PC-9 (cell line): ENCODE measurements at regions not wholly inside any gene's neighbourhood (a gene's known extent, or its start where the extent isn't known, plus 50 kb on each side); places are given as distances from the start of the nearest gene placed in this dataset.

ENCODE experiments used
- BruUV-seq: library from RNA; stranded (reverse); fragments of 400-500 nt; replicated peaks from 2 replicates; lab custom pipeline; 2021; lab: Mats Ljungman, UMichigan
- CTCF ChIA-PET: fragments of 300-600 bp; sonication (Branson Sonifier 250); formaldehyde crosslinking; loops from one replicate; lab custom pipeline; 2022; ENCODE audit warnings: antibody characterized with exemption; lab: Charles Lee
- POLR2A ChIA-PET: fragments of 300-600 bp; sonication (Branson Sonifier 250); formaldehyde crosslinking; loops from one replicate; lab custom pipeline; 2022; ENCODE audit warnings: antibody characterized with exemption; ENCODE audit not compliant: unreplicated experiment; lab: Charles Lee
- DNase-seq, 2 experiments: peaks; one replicate each; pipeline versions ENCODE4 v3.0.0 to v3.0.0-alpha.2; 2015 to 2022; ENCODE audit warnings: mixed read lengths in 1 of 2
- H2AFZ ChIP-seq: fragments of 200-600 bp; sonication (generic); 2 replicates; pipeline ENCODE4 v1.8.1; 2017; ENCODE audit warnings: antibody characterized with exemption
- H3F3A ChIP-seq: fragments of 200-600 bp; sonication (generic); 2 replicates; pipeline ENCODE4 v1.8.1; 2017; ENCODE audit warnings: antibody characterized with exemption, mild to moderate bottlenecking, low read depth; ENCODE audit not compliant: insufficient read depth
- H3K27ac ChIP-seq: fragments of 200-600 bp; sonication (generic); 2 replicates; pipeline ENCODE4 v1.6.1; 2016; ENCODE audit warnings: mixed run types
- H3K27me3 ChIP-seq: fragments of 200-600 bp; sonication (generic); 2 replicates; pipeline ENCODE4 v1.6.1; 2016; ENCODE audit warnings: low read depth, mixed run types; ENCODE audit not compliant: insufficient read depth
- H3K36me3 ChIP-seq: fragments of 200-600 bp; sonication (generic); 2 replicates; pipeline ENCODE4 v1.6.1; 2016; ENCODE audit warnings: low read depth, mixed run types
- H3K4me1 ChIP-seq: fragments of 200-600 bp; sonication (generic); replicated peaks from 2 replicates; pipeline ENCODE4 v1.6.1; 2016; ENCODE audit warnings: mixed run types; ENCODE audit not compliant: insufficient read depth
- H3K4me2 ChIP-seq: fragments of 200-600 bp; sonication (generic); 2 replicates; pipeline ENCODE4 v1.6.1; 2017; ENCODE audit warnings: mixed run types
- H3K4me3 ChIP-seq: fragments of 200-600 bp; sonication (generic); 2 replicates; pipeline ENCODE4 v1.6.1; 2016; ENCODE audit warnings: mixed run types
- H3K79me2 ChIP-seq: fragments of 200-600 bp; sonication (generic); 2 replicates; pipeline ENCODE4 v1.6.1; 2017; ENCODE audit warnings: low read depth, mixed run types
- H3K9me2 ChIP-seq: fragments of 200-600 bp; sonication (generic); 2 replicates; pipeline ENCODE4 v1.8.1; 2017; ENCODE audit warnings: mild to moderate bottlenecking; ENCODE audit not compliant: insufficient read depth
- H3K9me3 ChIP-seq: fragments of 200-600 bp; sonication (generic); 2 replicates; pipeline ENCODE4 v1.8.1; 2016; ENCODE audit warnings: low read depth; ENCODE audit not compliant: insufficient read depth
- H4K20me1 ChIP-seq: fragments of 200-600 bp; sonication (generic); 2 replicates; pipeline ENCODE4 v1.8.1; 2017; ENCODE audit not compliant: insufficient read depth
- EZH2 ChIP-seq: fragments of 200-600 bp; sonication (generic); IDR thresholded peaks from 2 replicates; pipeline ENCODE4 v1.8.0; 2017; ENCODE audit warnings: antibody characterized with exemption, low read depth
- intact Hi-C: fragments of 100-400 bp; cut with micrococcal nuclease; formaldehyde crosslinking; loops from one replicate; pipeline ENCODE4 v1.10.0; 2022; ENCODE audit not compliant: unreplicated experiment
- TF ChIP-seq, protein P1 (sequence below): fragments of 200-600 bp; sonication (generic); conservative IDR thresholded peaks from 2 replicates; pipeline ENCODE4 v1.6.1; 2017; ENCODE audit warnings: mixed run types, antibody characterized with exemption, mild to moderate bottlenecking, moderate library complexity

DNA sequence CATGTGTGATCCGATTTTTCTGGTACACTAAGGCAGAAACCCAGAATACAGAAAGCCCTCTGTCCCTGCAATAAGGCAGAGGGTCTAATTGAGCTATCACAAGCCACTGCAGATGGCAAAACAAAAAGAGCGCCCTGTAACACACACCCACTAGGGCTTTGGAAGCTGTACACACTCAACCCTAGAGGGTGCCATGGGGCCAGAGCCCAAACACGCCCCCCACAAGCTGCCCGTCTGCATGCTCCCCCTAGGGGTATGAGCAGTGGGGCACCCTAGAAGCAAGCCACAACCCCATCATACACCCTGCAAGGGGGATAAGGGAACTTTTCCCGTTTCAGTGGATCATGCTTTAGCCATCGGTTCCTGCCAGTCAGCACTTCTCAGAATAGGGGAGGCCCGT is 62.2 kb upstream of the PDE10A start:
- Histone ChIP-seq H3F3A (no peaks in the 10 kb centered on the region), H3K79me2 (no peaks in the 10 kb centered on the region), H3K4me2 (no peak overlapping the region), H3K9me3 (no peaks in the 10 kb centered on the region), H3K27ac (no peak overlapping the region), H3K4me3 (no peak overlapping the region), H3K9me2 (no peaks in the 10 kb centered on the region), H3K36me3 (no peaks in the 10 kb centered on the region), H2AFZ (no peak overlapping the region), H4K20me1 (no peaks in the 10 kb centered on the region), H3K27me3 (peaks cover 61% of the 10 kb centered on the region), H3K4me1 (no peaks in the 10 kb centered on the region)
- intact Hi-C loops: no loop called here
- TF ChIP-seq, protein P1, sequence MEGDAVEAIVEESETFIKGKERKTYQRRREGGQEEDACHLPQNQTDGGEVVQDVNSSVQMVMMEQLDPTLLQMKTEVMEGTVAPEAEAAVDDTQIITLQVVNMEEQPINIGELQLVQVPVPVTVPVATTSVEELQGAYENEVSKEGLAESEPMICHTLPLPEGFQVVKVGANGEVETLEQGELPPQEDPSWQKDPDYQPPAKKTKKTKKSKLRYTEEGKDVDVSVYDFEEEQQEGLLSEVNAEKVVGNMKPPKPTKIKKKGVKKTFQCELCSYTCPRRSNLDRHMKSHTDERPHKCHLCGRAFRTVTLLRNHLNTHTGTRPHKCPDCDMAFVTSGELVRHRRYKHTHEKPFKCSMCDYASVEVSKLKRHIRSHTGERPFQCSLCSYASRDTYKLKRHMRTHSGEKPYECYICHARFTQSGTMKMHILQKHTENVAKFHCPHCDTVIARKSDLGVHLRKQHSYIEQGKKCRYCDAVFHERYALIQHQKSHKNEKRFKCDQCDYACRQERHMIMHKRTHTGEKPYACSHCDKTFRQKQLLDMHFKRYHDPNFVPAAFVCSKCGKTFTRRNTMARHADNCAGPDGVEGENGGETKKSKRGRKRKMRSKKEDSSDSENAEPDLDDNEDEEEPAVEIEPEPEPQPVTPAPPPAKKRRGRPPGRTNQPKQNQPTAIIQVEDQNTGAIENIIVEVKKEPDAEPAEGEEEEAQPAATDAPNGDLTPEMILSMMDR: no peak
- TF ChIP-seq EZH2: no peak
- POLR2A ChIA-PET: no interaction called here
- no peak for DNase-seq
- CTCF ChIA-PET: no interaction called here
- BruUV-seq: no TSS peak

DNA sequence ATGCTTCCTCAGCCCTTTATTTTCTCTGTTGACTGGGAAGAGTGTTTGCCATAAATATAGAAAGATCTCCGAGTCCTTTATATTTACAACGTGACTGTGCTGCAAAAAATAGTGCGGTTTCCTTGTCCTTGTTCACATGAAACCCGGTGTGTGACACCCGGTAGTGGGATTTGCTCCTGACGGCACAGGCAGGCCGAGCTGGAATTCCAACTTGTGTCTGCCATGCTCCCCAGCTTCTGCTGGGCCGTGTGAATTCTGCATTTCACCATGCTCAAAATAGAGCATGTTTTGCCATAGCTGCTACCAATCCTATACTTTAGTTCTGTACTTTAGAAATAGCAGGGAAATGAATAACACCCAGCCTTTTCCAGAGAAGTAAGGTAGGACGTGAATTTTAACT is 60.3 kb upstream of the PDE10A start:
- Histone ChIP-seq H3K79me2 (no peaks in the 10 kb centered on the region), H3K36me3 (no peaks in the 10 kb centered on the region), H4K20me1 (no peaks in the 10 kb centered on the region), H3K4me2 (no peak overlapping the region), H3K27me3 (peaks cover 78% of the 10 kb centered on the region), H3F3A (no peaks in the 10 kb centered on the region), H3K27ac (no peak overlapping the region), H3K9me2 (no peaks in the 10 kb centered on the region), H3K9me3 (no peaks in the 10 kb centered on the region), H2AFZ (no peak overlapping the region), H3K4me3 (no peak overlapping the region), H3K4me1 (no peaks in the 10 kb centered on the region)
- POLR2A ChIA-PET: no interaction called here
- TF ChIP-seq, protein P1: no peak
- CTCF ChIA-PET: no interaction called here
- BruUV-seq: no TSS peak
- intact Hi-C loops: no loop called here
- DNase-seq: no peak

DNA sequence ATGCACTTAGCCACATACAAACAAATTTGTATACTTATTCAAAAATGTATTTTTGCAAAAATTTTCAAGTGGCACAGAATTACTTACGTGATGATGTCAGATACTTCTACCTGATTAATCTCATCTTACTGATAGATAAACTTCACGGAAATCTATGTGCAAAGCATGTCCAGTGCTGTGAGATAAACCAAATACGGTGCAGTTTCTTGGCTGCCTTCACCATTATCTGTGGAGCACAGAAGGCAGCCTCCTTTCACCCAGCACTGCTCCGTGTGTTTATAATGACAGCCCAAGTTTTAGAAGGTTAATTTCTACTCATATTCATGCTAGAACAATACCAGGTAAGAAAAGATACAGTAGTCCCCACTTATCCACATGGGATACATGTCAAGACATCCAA is 59.0 kb upstream of the PDE10A start:
- ChIA-PET POLR2A (no interaction called here), CTCF (no interaction called here)
- Histone ChIP-seq H3K9me3 (0 out of 2 replicates have a peak, but pooled peaks cover 1% of the 10 kb centered on the region), H3K9me2 (no peaks in the 10 kb centered on the region), H4K20me1 (no peaks in the 10 kb centered on the region), H3K79me2 (no peaks in the 10 kb centered on the region), H2AFZ (no peak overlapping the region), H3K4me3 (no peak overlapping the region), H3K27ac (no peak overlapping the region), H3F3A (no peaks in the 10 kb centered on the region), H3K4me1 (no peaks in the 10 kb centered on the region), H3K27me3 (peaks cover 75% of the 10 kb centered on the region), H3K36me3 (no peaks in the 10 kb centered on the region), H3K4me2 (no peak overlapping the region)
- BruUV-seq: no TSS peak
- intact Hi-C loops: no loop called here
- DNase-seq: no peak
- TF ChIP-seq, protein P1: no peak
- no peak for TF ChIP-seq EZH2
